ENCODE measurements at regions not wholly inside any gene's neighbourhood (a gene's known extent, or its start where the extent isn't known, plus 50 kb on each side); places are given as distances from the start of the nearest gene placed in this dataset.

- DNase-seq (ENCODE audit: low spot score), result no peak
Measured at GRCh38 chrX:20431486-20431885, 164.8 kb upstream of the RPS6KA3 start.

- no peak for DNase-seq (ENCODE audit: low spot score)
Measured at GRCh38 chrX:20427173-20427770, 160.6 kb upstream of the RPS6KA3 start.

- no peak for DNase-seq (ENCODE audit: low spot score)
Measured at GRCh38 chrX:20421697-20422096, 155.0 kb upstream of the RPS6KA3 start.

GRCh38 chrX:20421275-20421674 is 154.6 kb upstream of the RPS6KA3 start:
- no peak for DNase-seq (ENCODE audit: low spot score)

- DNase-seq (ENCODE audit: low spot score), result no peak
Measured at GRCh38 chrX:20420058-20420457, 153.3 kb upstream of the RPS6KA3 start.

GRCh38 chrX:20418379-20419150 is 151.9 kb upstream of the RPS6KA3 start:
- DNase-seq (ENCODE audit: low spot score), result no peak

GRCh38 chrX:20414762-20415445 is 148.2 kb upstream of the RPS6KA3 start:
- DNase-seq (ENCODE audit: low spot score), result no peak

- DNase-seq (ENCODE audit: low spot score), result no peak
Measured at GRCh38 chrX:20414066-20414465, 147.4 kb upstream of the RPS6KA3 start.

GRCh38 chrX:20412871-20413486 is 146.3 kb upstream of the RPS6KA3 start:
- no peak for DNase-seq (ENCODE audit: low spot score)

GRCh38 chrX:20410540-20410939 is 143.8 kb upstream of the RPS6KA3 start:
- no peak for DNase-seq (ENCODE audit: low spot score)

GRCh38 chrX:20409991-20410390 is 143.3 kb upstream of the RPS6KA3 start:
- DNase-seq (ENCODE audit: low spot score), result no peak

- no peak for DNase-seq (ENCODE audit: low spot score)
Measured at GRCh38 chrX:20402956-20403355, 136.2 kb upstream of the RPS6KA3 start.

GRCh38 chrX:20399728-20400414 is 133.2 kb upstream of the RPS6KA3 start:
- no peak for DNase-seq (ENCODE audit: low spot score)

- DNase-seq (ENCODE audit: low spot score), result no peak
Measured at GRCh38 chrX:20397587-20397986, 130.9 kb upstream of the RPS6KA3 start.

GRCh38 chrX:20394451-20394850 is 127.7 kb upstream of the RPS6KA3 start:
- DNase-seq (ENCODE audit: low spot score), result no peak

- DNase-seq (ENCODE audit: low spot score), result no peak
Measured at GRCh38 chrX:20393944-20394343, 127.2 kb upstream of the RPS6KA3 start.

GRCh38 chrX:20388594-20388993 is 121.9 kb upstream of the RPS6KA3 start:
- no peak for DNase-seq (ENCODE audit: low spot score)

GRCh38 chrX:20383477-20383876 is 116.8 kb upstream of the RPS6KA3 start:
- DNase-seq (ENCODE audit: low spot score), result no peak

- no peak for DNase-seq (ENCODE audit: low spot score)
Measured at GRCh38 chrX:20382518-20383297, 116.0 kb upstream of the RPS6KA3 start.

GRCh38 chrX:20382082-20382481 is 115.4 kb upstream of the RPS6KA3 start:
- DNase-seq (ENCODE audit: low spot score), result no peak

GRCh38 chrX:20378233-20378920 is 111.7 kb upstream of the RPS6KA3 start:
- no peak for DNase-seq (ENCODE audit: low spot score)

Measured in hematopoietic multipotent progenitor cell treated with erythropoietin and hydrocortisone succinate and interleukin-3 and kit ligand, for 15 days (in vitro differentiated cells).